ENCODE measurements at regions not wholly inside any gene's neighbourhood (a gene's known extent, or its start where the extent isn't known, plus 50 kb on each side); places are given as distances from the start of the nearest gene placed in this dataset.
A peak's percentile ranks its signal among the peaks of the same experiment; 100 is the strongest.
"Not testable (repeated sequence)": the region's sequence is repeated elsewhere in the genome, so short reads cannot be mapped to it uniquely, and the experiment has no call there.

DNA sequence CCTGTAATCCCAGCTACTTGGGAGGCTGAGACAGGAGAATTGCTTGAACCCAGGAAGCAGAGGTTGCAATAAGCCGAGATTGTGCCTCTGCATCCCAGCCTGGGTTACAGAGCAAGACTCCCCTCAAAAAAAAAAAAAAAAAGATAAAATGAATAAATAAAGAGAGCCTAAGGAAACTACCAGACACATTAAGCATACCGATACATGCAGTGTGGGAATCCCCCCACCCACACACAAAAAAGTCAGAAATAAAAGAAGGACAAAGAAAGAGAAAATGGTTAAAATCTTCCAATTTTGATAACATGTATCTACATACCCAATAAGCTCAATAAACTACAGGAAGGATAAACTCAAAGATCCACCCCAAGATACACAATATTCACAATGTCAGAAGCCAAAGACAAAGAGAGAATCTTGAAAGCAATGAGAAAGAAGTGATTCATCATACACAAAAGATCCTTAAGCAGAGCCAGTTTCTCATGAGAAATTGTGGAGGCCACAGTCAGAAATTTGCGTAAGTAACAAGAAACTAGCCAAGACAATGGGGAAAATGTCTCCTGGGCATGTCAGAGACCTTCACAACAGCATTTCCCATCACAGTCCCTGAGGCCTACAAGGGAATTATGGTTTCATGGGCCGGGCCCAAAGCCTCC, 1197.0 kb downstream of the AMY1C start:
- DNase-seq (ENCODE audit: low read depth) = no peak

DNA sequence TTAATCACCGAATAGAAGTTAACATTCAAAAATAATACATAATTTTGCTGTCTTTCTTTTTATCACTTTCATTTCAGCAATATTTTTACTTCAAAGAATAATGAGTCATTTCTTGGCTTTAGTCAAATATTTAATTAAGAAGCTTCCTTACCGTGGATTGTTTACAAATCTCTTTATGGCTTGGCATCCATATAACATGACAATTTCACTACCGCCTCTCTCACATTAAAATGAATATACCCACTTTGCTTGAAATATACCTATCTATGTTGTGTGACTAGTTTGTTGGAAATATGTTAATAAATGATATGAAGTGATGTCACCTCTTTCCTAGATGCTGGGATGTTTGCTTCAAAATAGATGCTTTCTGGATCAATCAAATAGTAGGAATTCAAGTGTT, 1203.9 kb downstream of the AMY1C start:
- DNase-seq (ENCODE audit: low read depth) = no peak

DNA sequence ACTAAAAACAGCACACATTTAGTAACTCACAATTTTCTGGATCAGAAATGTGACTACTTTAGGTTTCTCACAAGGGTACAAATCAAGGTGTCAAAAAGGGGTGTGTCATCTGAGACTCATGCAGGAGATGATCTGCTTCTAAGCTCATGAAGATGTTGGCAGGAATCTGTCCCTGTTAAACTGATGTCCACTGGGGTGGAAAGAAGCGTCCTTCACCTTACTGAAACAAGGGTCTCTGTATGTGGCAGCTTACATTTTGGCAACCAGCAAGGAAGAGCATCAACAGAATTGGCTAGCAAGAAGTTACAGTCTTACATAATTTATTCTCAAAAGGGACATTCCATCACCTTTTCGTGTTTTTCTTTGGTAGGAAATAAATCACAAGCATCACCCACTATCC, 1223.8 kb downstream of the AMY1C start:
- DNase-seq (ENCODE audit: low read depth) = no peak

DNA sequence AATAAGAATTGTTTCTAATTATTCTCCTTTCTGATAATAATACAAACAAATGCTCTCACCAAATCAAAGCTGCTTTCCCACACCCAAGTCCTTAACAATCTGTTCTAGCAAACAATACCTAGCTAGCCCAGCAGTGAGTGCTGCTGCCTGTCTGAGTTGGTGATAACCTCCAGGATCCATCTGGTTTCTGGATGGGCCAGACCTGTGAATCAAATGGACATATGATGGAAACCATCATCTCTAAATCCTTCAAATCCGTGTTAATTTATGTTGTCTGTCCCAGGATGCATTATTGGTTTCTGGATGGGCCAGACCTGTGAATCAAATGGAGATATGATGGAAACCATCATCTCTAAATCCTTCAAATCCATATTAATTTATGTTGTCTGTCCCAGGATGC, 1230.0 kb downstream of the AMY1C start:
- DNase-seq (ENCODE audit: low read depth) = no peak

DNA sequence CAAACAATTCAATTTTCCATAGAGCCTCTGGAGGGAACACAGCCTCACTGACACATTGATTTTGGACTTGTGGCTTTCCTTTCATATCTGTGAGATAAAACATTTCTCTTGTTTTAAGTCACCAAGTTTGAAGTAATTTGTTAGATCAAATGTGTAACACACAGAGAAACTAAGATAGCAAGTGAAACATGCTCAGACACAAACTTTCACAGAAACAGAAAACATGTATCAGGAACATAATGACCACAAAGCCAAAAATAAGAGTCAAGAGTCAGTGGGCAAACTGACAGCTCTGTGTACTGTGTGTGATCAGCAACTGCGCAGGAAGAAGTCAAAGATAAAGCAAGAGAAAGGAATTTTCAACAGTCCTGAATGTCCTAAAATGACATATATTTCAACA, 1237.5 kb downstream of the AMY1C start:
- no peak for DNase-seq (ENCODE audit: low read depth)

DNA sequence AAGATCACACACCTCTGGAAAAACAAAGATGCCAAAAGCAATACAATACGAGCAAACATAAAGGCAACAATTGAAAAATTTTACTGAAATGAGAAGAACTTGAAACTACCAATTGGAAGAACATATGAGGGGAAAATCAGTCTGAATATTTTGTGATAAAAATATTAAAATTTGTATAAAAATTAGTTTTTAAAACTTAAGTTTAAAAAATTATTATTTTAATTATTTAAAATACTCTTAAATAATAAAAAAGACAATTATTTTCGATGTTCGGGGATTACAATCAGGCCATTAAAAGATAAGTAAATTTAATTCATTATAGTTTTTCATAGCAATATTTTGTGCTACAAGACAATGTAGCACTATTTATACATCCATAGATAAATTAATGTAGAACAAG, 1239.3 kb downstream of the AMY1C start:
- no peak for DNase-seq (ENCODE audit: low read depth)

DNA sequence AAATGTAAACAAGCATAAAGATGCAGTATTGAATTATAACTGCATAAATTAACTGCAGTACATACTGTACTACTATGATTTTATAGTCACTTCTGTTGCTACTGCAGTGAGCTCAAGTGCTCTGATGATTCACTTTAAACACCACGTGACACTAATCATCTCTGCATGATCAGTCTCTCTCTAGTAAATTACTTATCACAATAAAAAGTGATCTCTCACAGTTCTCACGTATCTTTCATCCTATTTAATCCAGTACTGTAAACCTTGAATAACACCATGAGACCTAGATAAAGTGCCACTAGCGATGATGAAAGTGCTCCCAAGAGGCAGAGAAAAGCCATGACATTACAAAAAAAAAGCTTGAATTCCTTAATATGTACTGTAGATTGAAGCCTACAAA, 1242.0 kb downstream of the AMY1C start:
- DNase-seq (ENCODE audit: low read depth) = peak; percentile 11

DNA sequence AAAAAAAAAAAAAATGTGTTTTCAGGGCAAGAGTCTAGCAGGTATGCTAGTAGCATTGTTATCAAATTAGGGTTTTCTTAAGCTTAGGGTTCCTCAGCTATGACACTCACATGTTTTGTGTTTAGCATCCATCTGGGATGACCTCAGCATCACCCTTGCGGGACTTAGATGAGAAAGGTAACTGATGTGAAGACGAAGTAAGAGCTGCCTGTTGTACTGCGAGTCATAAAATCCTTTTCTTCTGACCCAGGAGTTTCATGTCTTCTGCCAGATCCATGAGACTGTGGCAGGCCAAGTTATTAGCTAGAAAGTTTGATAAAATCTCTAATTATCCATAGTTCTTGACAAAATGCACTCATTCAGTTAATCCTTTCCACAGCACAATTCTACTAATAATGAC, 1251.1 kb downstream of the AMY1C start:
- DNase-seq (ENCODE audit: low read depth) = no peak

DNA sequence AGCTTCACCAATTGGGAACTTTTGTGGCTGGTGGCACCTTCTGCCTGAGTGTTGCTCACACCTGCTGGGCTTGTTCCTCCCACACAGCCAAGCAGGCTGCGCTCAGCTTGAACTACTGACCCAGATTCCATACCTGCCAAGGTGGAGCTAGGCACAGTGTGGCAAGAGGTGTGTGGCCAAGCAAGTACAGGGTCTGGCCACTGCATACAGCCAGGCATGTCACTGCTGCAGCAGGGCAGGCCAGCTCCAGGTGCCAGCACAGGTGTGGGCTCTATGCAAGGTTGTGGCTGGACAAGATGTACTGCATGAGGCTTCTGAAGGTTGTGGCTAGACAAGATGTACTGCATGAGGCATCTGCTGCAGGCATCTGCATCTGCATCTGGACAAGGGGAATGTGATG, 1254.8 kb downstream of the AMY1C start:
- no peak for DNase-seq (ENCODE audit: low read depth)

DNA sequence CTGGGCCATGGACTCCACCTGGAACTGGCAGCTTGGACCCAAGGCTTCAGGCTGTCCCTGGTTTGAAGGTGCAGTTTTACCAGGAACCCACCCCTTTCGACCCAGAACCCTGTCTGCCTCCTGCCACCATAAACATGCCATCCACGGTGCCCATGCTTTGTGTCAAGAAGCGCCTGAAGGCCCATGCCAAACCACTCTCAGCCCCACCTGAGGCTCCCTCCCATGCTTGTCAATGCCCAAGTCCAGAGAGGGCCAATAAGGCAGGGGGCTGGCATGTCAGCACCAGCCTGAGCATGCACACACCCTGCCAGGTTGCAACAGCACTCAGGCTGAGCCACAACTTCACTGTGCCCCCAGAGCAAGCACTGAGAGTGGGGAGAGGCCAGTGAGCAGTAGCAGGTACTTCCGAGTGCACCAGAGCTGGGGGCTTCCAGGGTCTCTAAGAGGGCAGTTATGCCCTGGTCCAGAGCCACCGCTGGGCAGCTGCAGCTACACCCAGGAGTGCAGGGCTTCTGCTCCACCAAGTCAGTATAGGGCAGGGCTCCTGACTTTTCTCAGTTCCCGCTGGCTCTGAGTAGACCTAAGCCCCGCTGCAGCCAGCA, 1256.0 kb downstream of the AMY1C start:
- DNase-seq (ENCODE audit: low read depth) = no peak

DNA sequence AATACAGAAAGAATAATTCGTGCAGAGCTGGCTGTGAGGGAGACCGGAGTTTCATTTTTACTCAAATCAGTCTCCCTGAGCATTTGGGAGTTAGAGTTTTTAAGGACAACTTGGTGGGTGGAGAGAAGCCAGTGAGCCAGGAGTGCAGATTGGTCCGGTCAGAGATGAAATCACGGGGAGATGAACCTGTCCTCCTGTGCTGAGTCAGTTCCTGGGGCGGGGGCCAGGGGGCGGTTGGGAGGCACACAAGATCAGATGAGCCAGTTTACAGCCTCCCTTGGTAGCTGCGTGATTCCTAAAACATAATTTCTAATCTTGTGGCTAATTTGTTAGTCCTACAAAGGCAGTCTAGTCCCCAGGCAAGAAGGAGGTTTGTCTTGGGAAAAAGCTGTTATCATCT, 1267.9 kb downstream of the AMY1C start:
- DNase-seq (ENCODE audit: low read depth) = no peak

DNA sequence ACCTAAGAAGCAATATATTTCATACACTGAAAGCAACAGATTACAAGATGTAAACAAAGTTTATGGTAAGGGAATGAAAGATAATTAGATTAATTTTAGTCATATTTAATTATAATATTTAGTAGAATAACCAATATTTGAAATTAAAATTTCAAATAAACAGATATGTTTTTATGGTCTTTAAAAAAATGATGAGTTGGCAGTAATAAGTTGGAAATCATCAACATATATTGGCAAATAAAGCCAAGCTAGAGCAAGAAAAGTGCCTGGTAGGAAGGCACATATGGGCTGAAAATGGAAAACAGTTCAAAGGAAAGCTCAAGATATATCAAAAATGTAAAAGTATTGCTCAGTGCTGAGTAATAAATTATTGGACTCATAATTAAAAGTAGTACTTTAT, 1274.0 kb downstream of the AMY1C start:
- no peak for DNase-seq (ENCODE audit: low read depth)

DNA sequence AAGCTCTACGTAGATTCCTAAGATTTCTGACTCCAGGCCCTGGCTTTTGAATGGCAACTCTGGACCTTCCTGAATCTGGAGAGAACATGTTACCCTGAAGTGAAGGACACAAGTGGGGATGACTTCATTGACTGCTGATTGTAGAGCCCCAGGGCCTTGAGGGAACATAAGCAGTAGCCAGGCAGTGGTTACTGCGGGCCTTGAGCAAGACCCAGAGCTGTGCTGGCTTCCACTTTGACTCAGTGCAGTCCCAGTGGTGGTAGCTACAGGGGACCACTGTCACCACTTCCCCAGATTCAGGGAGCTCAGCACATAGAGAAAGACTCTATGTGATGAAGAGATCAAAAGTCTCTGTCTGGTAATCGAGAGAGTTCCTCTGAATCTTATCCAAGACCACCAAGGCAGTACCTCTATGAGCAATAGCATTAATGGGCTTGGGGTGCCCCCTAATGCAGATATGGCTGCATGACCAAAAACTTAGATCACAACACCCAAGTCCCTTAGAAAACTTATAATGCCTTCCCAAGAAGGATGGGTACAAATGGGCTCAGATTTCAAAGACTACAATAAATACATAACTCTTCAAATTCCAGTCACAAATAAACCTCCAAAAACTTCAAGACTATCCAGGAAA, 1278.3 kb downstream of the AMY1C start:
- no peak for DNase-seq (ENCODE audit: low read depth)

DNA sequence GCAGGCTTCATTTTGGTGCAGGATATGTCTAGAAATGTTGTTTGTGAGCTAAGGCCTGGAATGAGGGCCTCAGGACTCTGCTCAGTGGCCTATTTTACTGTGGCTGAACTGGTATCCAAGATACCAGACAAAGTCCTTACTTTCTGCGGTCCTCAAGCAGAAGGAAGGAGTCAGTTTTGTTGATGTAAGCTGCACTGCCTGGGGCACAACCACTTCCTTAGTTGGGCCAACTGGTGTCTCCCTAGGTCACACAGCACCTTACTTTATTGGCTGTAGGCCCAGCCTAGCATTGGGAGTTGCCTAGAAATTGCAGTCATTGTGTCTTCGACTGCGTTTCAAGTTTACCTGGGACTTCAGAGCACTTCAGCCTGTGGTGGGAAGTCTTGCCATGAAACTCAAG, 1322.7 kb downstream of the AMY1C start:
- DNase-seq (ENCODE audit: low read depth) = no peak

DNA sequence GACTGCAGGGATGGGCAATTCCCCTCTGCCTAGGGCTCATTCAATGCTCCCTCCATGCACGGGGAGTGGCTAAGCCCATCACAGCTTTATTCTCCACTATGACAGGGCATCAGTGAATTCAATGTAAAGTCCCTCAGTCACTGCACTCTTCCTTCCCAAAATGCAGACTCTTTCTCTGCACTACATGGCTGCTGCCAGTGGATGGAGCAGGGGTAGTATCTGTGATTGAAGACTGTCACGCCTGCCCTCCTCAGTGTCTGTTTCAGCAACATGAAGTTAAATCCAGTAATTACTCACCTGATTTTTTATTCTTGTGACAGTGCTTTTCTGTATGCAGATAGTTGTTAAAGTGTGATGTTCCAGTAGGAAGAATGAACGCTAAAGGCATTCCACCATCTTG, 1323.2 kb downstream of the AMY1C start:
- no peak for DNase-seq (ENCODE audit: low read depth)

DNA sequence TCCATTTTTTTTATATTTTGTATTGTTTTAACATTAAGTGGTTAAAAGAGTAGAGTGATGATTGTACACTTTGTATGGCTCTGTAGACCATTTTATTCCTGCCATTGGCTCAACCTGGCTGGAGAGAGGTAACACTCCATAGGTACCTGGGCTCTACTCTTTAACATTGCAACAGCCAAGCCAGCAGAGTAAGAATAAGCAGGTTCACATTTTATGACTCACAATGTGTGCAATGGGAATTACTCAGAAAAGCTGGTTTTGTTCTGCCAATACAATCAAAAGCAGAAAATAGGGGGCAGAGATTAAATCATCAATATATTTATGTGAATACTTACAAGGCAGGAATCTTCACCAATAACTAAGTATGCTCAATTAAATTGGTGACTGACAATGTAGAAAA, 1324.0 kb downstream of the AMY1C start:
- no peak for DNase-seq (ENCODE audit: low read depth)

DNA sequence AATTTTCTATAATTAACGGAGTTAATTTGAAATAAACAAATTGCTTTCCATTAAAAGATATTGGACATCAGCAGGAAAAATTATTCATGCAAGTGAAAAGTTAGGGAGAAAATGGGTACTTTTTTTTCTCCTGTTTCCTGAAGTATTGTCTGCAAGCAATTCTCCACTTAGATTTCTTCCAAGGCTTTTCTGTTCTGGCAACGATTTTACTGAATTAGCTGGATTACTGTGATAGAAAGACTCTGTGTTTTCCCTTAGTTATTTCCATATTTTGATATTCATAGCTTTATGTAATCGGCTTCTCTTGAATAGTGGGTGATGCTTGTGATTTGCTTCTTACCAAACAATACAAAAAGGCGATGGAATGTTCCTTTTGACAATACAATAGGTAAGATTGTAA, 1333.9 kb downstream of the AMY1C start:
- no peak for DNase-seq (ENCODE audit: low read depth)

DNA sequence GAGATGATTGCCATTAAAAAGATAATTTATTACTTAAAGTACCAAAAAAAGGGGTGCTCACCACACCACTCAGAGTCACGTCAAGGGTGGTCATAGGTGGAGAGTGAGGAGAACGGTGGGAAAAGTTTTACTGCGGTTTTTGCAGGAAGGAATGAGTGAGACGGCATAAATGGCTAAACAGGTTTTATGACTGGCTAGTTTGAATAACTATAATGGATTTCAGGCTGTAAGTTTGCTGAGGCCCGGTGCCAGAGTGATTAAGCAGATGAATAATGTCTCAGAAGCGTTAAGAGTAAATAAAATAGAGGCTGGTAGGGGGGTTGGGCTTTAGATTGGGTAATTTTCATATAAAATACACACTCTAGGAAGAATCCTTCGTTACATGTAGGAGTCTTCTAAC, 1337.8 kb downstream of the AMY1C start:
- peak; percentile 32 for DNase-seq (ENCODE audit: low read depth)

DNA sequence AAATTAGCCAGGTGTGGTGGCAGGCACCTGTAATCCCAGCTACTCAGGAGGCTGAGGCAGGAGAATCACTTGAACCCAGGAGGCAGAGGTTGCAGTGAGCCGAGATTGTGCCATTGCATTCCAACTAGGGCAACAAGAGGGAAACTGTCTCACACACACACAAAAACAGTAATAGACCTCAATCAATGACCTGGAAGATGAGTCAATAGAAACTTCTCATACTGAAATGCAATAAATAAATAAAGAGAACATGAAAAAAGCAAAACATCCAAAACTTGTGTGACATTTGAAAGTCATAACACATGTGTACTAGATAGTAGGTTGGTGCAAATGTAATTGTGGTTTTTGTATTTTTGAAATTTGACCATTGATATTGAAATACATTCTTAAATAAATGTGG, 1338.5 kb downstream of the AMY1C start:
- no peak for DNase-seq (ENCODE audit: low read depth)

DNA sequence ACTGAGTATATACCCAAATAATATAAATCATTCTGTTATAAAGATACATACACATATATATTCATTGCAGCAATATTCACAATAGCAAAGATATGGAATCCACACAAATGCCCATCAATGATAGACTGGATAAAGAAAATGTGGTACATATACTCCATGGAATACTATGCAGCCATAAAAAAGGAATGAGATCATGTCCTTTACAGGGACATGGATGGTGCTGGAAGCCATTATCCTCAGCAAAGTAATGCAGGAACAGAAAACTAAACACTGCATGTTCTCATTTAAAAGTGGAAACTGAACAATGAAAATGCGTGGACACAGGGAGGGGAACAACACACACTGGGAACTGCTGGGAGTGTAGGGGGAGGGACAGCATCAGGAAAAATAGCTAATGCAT, 1344.2 kb downstream of the AMY1C start:
- not testable (repeated sequence) for DNase-seq (ENCODE audit: low read depth)

DNA sequence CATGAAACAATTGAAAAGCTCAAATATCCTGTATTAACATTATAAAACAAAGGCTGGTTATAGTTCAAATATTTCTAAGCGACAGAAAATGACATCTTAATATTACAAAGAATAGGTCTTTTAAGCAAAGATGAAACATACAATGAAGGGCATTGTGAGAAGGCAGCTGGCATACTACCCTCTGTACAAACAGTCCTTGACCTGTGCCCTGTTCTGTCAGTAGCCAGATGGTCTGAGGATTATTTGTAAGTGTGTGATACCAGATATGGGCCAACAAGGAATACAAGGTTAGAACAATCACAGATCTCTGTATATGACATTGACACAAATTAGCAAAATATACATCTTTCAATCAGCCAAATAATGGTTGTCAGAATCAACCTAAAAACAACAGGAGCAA, 1350.4 kb downstream of the AMY1C start:
- DNase-seq (ENCODE audit: low read depth) = no peak

DNA sequence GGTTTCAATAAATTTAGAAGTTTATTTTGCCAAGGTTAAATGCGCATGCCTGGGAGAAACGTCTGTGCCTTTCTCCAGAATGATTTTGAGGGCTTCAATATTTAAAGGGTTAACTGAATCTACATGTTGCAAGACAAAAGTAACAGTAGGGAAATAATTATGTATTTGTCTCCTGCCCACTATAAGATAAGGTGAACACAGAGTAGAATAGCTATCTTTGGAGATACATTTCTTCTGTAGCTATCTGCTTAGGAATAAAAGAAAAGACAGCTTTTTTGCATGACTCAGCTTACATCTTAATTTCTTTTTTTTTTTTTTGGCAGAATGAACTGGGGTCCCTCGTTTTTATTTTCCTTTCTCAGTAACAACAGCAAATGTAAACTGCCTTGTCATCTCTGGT, 1351.6 kb downstream of the AMY1C start:
- no peak for DNase-seq (ENCODE audit: low read depth)

DNA sequence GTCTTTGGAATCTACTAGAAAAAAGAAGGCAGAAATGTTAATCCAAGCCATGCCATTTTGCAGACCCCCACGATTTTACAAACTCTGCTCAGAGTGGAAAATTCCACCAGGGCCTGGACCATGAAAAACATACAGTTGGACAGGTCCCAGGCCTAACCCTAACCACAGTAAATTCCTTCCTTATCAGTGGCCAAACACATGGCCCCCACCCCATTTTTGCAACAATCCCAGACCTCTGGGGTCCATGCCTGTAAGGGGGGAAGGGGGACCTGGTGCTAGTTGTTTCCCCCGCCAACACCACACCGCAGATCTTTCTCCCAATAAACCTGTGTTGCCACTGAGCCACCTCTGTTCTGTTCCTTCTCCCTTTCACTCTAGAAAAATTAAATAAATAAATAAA, 1352.7 kb downstream of the AMY1C start:
- no peak for DNase-seq (ENCODE audit: low read depth)

DNA sequence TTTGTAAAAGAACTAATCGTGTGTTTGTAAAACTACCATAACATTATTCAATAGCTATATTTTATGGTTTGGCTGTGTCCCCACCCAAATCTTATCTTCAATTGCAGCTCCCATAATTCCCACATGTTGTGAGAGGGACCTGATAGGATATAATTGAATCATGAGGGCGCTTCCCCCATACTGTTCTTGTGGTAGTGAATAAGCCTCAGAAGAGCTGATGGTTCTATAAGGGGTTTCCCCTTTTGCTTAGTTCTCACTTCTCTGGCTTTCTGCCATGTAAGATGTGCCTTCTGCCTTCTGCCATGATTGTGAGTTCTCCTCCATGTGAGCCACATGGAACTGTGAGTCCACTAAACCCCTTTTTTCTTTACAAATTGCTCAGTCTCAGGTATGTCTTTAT, 1372.3 kb downstream of the AMY1C start:
- no peak for DNase-seq (ENCODE audit: low read depth)
